ENCODE measurements at regions not wholly inside any gene's neighbourhood (a gene's known extent, or its start where the extent isn't known, plus 50 kb on each side); places are given as distances from the start of the nearest gene placed in this dataset.

GRCh38 chr6:93165850-93166430 lies 253.4 kb downstream of the EPHA7 start:
- no peak for TF ChIP-seq POLR2A (IDR thresholded peaks at IDR 0.05)
- no peak for TF ChIP-seq CTCF (IDR thresholded peaks at IDR 0.05)

All from body of pancreas (tissue), 4 donors.